Body of pancreas (tissue), 4 donors: ENCODE measurements at regions not wholly inside any gene's neighbourhood (a gene's known extent, or its start where the extent isn't known, plus 50 kb on each side); places are given as distances from the start of the nearest gene placed in this dataset.

ENCODE experiments used
- ATAC-seq: fragments of 150-250 bp; one replicate; pipeline ENCODE4 v1.9.1; 2016
- DNase-seq, 4 donors: peaks; one replicate each; pipeline ENCODE4 v3.0.0-alpha.2; 2019
- H3K27ac ChIP-seq, 4 donors: fragments of 200-600 bp; sonication (generic); 1 replicate in 3 of 4; 2 replicates in 1 of 4; pipeline versions ENCODE4 v1.5.1 to v1.6.1; 2016 to 2019; ENCODE audit warnings: mild to moderate bottlenecking in 1 of 4, mixed read lengths in 1 of 4, moderate library complexity in 1 of 4
- H3K27me3 ChIP-seq, 2 donors: fragments of 200-600 bp; sonication (generic); one replicate each; pipeline ENCODE4 v1.6.0; 2016; ENCODE audit warnings: mild to moderate bottlenecking in 1 of 2
- H3K36me3 ChIP-seq, 2 donors: fragments of 200-600 bp; sonication (generic); replicated peaks in 1 of 2; 2 replicates each; pipeline ENCODE4 v1.5.1; 2016; ENCODE audit warnings: low read depth in 2 of 2; ENCODE audit not compliant: insufficient read depth in 1 of 2
- H3K4me1 ChIP-seq: fragments of 200-600 bp; sonication (generic); one replicate; pipeline ENCODE4 v1.6.0; 2016
- H3K4me3 ChIP-seq, 2 donors: fragments of 200-600 bp; sonication (generic); 1 replicate in 1 of 2; 2 replicates in 1 of 2; pipeline ENCODE4 v1.5.1; 2016 to 2019
- H3K9me3 ChIP-seq, 3 donors: fragments of 200-600 bp; sonication (generic); 1 replicate in 2 of 3; 2 replicates in 1 of 3; pipeline ENCODE4 v1.5.1; 2016
- POLR2A ChIP-seq, 3 donors: fragments of 450-650 bp; IDR thresholded peaks; one replicate each; pipeline ENCODE4 v1.6.1; 2016; ENCODE audit warnings: antibody characterized with exemption in 3 of 3, mild to moderate bottlenecking in 2 of 3
- WGBS, 2 donors: methylation state at CpG; one replicate each; pipeline ENCODE4 v1.1.5; 2017; 5-methylcytosine and 5-hydroxymethylcytosine counted together
- intact Hi-C: fragments of 100-400 bp; cut with DNase I; formaldehyde crosslinking; loops from one replicate; pipeline ENCODE4 v1.15.1; 2023
- TF ChIP-seq, protein P1 (sequence below), 7 experiments: fragments of 450-650 bp in 4 of 7; fragments of 200-600 bp in 3 of 7; sonication (generic) in 3 of 7; IDR thresholded peaks; one replicate each; pipeline ENCODE4 v1.5.1; 2016 to 2019; ENCODE audit warnings: antibody characterized with exemption in 7 of 7

DNA sequence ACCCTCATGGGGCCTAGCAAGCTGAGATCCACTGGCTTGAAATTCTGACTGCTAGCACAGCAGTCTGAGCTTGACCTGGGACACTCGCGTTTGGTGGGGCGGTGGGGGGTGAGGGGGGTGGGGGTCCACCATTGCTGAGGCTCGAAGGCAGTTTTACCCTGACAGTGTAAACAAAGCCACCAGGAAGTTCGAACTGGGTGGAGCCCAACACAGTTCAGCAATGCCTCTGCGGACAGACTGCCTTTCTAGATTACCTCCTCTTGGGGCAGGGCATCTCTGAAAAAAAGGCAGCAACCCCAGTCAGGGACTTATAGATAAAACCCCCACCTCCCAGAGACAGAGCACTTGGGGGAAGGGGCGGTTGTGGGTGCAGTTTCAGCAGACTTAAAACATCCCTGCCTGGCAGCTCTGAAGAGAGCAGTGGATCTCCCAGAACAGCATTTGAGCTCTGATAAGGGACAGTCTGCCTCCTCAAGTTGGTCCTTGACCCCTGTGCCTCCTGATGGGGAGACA lies 149.7 kb upstream of the TANK start:
- DNase-seq (no peak), ATAC-seq (no peak)
- intact Hi-C loops: no loop called here
- no peaks in the 10 kb centered on the region for H3K4me1 ChIP-seq
- no peaks in the 10 kb centered on the region for H3K9me3 ChIP-seq
- no peaks in the 10 kb centered on the region for H3K36me3 ChIP-seq
- WGBS, 2 donors: 59 to 66% methylated on average over 4 to 7 of the region's 7 CpGs
- no peaks in the 10 kb centered on the region for H3K27me3 ChIP-seq
- no peak for TF ChIP-seq POLR2A (IDR thresholded peaks at IDR 0.05)
- TF ChIP-seq, protein P1, sequence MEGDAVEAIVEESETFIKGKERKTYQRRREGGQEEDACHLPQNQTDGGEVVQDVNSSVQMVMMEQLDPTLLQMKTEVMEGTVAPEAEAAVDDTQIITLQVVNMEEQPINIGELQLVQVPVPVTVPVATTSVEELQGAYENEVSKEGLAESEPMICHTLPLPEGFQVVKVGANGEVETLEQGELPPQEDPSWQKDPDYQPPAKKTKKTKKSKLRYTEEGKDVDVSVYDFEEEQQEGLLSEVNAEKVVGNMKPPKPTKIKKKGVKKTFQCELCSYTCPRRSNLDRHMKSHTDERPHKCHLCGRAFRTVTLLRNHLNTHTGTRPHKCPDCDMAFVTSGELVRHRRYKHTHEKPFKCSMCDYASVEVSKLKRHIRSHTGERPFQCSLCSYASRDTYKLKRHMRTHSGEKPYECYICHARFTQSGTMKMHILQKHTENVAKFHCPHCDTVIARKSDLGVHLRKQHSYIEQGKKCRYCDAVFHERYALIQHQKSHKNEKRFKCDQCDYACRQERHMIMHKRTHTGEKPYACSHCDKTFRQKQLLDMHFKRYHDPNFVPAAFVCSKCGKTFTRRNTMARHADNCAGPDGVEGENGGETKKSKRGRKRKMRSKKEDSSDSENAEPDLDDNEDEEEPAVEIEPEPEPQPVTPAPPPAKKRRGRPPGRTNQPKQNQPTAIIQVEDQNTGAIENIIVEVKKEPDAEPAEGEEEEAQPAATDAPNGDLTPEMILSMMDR (IDR thresholded peaks at IDR 0.05): no peak
- no peak overlapping the region for H3K4me3 ChIP-seq
- H3K27ac ChIP-seq: no peak overlapping the region

DNA sequence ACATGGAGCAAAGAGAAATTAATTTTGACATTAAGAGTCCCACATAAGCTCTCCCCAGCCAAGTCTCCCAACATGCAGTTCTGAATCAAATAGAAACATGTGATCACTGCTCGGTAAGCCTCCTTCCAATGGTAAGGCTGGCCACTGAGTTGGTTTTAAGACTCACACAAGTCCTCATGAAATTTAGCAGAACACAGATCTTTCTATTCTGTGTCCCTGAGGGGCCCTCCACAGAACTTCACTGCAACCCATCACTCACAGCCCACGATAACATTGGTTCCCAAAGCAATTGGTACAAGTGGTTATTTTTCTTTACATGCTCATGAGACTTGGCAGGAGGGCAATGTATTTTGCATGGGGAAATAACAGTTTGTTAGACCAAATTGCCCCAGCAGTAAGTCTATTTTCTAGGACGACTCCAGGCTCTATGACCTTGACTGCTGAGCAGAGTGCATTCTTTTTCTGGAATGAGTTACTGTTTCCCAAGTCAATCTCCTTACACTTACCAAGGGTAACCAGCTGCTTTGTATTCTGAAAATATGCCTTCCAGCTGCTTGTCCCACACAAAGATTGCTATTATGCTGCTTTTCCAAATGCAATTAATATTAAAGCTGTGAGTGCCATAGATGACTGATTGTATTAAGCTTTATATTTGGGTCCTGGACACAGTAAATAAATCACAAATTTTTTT lies 142.3 kb upstream of the TANK start:
- Histone ChIP-seq H3K9me3 (no peaks in the 10 kb centered on the region), H3K36me3 (no peaks in the 10 kb centered on the region), H3K27ac (no peak overlapping the region), H3K27me3 (no peaks in the 10 kb centered on the region), H3K4me1 (peaks cover 4% of the 10 kb centered on the region), H3K4me3 (no peak overlapping the region)
- no peak for ATAC-seq
- intact Hi-C loops: no loop called here
- TF ChIP-seq POLR2A (IDR thresholded peaks at IDR 0.05): no peak
- TF ChIP-seq, protein P1 (IDR thresholded peaks at IDR 0.05): no peak
- 31 to 38% methylated on average over 3 of the region's 3 CpGs for WGBS, 2 donors
- DNase-seq: no peak

DNA sequence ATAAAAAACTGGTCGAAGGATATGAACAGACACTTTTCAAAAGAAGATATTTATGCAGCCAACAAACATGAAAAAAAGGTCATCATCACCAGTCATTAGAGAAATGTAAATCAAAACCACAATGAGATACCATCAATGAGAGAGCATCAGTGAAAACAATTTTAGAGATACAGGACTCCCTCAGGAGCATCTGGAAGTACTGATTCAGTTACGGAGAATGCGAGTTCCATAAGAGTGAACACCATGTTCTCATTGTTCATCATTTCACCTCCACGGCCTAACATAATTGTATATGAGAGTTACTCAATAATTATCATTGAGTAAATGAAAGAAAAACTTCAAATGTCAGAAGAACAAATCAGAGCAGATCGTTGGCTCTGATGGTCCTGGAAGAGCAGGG lies 140.9 kb upstream of the TANK start:
- Histone ChIP-seq H3K4me1 (peaks cover 4% of the 10 kb centered on the region), H3K36me3 (no peaks in the 10 kb centered on the region), H3K4me3 (no peak overlapping the region), H3K9me3 (no peaks in the 10 kb centered on the region), H3K27ac (no peak overlapping the region), H3K27me3 (no peaks in the 10 kb centered on the region)
- ATAC-seq: no peak
- TF ChIP-seq, protein P1 (IDR thresholded peaks at IDR 0.05): no peak
- TF ChIP-seq POLR2A (IDR thresholded peaks at IDR 0.05): no peak
- WGBS, 2 donors: 77 to 80% methylated on average over 5 of the region's 5 CpGs
- intact Hi-C loops: no loop called here
- DNase-seq: no peak

DNA sequence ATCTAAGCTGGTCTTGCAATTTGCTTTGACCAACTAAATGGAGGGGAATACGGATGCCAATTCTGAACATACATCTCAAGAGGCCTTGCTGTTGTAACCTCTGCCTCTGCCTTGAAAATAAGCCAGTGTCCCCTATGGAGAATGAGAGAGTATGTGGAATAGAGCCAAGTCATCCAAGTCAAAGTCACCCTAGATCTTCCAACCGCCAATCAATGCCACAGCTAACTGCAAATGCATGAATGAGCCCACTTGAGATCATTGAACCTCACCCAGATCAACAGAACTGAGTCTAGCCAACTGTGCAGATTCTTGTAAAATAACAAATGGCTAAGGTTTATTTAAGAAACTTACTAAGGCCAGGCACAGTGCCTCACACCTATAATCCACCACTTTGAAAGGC lies 139.8 kb upstream of the TANK start:
- Histone ChIP-seq H3K9me3 (no peaks in the 10 kb centered on the region), H3K27me3 (no peaks in the 10 kb centered on the region), H3K27ac (no peak overlapping the region), H3K36me3 (no peaks in the 10 kb centered on the region), H3K4me3 (no peak overlapping the region), H3K4me1 (peaks cover 4% of the 10 kb centered on the region)
- TF ChIP-seq, protein P1 (IDR thresholded peaks at IDR 0.05): no peak
- TF ChIP-seq POLR2A (IDR thresholded peaks at IDR 0.05): no peak
- WGBS, 2 donors: 89 to 96% methylated on average over 2 of the region's 2 CpGs
- intact Hi-C loops: no loop called here
- no peak for ATAC-seq
- DNase-seq: no peak

DNA sequence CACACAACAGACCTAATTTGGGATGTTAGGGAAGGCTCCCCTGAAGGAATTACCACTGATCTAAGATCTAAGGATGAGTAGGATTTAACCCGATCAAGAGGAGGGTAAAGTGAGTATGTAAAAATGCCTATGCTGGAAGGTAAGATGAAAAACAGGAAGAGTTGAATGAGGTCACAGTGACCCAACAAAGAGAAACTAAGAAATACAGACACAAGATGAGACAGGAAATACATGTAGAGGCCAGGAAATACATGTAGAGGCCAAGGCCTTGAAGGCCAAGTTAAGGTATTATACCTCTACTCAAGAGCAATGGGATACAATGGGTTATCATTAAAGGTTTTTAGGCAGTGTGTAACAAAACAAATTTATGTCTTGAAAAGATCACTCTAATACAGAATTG lies 131.6 kb upstream of the TANK start:
- Histone ChIP-seq H3K4me3 (no peak overlapping the region), H3K36me3 (no peaks in the 10 kb centered on the region), H3K9me3 (no peaks in the 10 kb centered on the region), H3K27ac (no peak overlapping the region), H3K4me1 (no peaks in the 10 kb centered on the region), H3K27me3 (no peaks in the 10 kb centered on the region)
- ATAC-seq (no peak), DNase-seq (no peak)
- 96 to 100% methylated on average over 1 of the region's 1 CpG for WGBS, 2 donors
- TF ChIP-seq POLR2A (IDR thresholded peaks at IDR 0.05): no peak
- TF ChIP-seq, protein P1 (IDR thresholded peaks at IDR 0.05): no peak
- intact Hi-C loops: no loop called here
